HG02840 (cell line): ENCODE measurements at regions not wholly inside any gene's neighbourhood (a gene's known extent, or its start where the extent isn't known, plus 50 kb on each side); places are given as distances from the start of the nearest gene placed in this dataset.
"Not testable (repeated sequence)": the region's sequence is repeated elsewhere in the genome, so short reads cannot be mapped to it uniquely, and the experiment has no call there.

Experiments used
- ATAC-seq: cut with Tn5 transposase; IDR thresholded peaks from one replicate; pipeline ENCODE4 v1.9.1; 2021; ENCODE audit warnings: mild to moderate bottlenecking, moderate library complexity, moderate number of reproducible peaks; ENCODE audit not compliant: unreplicated experiment, low FRiP score

GRCh38 chr21:15634541-15634940 lies 95.2 kb upstream of the USP25 start:
- not testable (repeated sequence) for ATAC-seq

DNA sequence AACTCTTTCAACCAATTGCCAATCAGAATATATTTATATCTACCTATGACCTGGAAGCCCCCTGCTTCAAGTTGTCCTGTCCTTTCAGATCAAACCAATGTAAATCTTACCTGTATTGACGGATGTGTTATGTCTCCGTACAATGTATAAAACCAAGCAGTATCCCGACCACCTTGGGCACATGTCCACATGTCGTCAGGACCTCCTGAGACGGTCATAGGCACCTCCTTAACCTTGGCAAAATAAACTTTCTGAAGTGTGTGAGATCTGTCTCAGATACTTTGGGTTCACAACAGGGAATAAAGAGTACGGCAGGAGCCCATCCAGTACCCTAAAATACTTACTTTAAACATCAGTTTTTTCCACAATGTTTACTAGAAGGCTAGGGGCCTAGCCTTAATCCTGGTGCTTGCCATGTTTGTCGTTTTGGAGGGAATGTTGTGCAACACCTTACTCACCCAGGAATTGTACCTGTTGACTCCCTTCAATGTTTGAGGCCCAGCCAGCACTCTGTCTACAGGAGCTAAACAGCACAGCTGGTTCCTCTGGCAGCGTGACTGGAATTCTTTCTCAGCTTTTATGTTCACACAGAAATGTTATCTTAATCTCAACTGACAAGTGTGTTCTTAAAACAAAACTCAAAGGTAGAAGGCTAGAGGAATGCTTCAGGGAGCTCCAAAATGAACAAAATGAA lies 90.8 kb upstream of the USP25 start:
- no peak for ATAC-seq

- ATAC-seq, result not testable (repeated sequence)
Observed at GRCh38 chr21:15640113-15640512, 89.7 kb upstream of the USP25 start.

DNA sequence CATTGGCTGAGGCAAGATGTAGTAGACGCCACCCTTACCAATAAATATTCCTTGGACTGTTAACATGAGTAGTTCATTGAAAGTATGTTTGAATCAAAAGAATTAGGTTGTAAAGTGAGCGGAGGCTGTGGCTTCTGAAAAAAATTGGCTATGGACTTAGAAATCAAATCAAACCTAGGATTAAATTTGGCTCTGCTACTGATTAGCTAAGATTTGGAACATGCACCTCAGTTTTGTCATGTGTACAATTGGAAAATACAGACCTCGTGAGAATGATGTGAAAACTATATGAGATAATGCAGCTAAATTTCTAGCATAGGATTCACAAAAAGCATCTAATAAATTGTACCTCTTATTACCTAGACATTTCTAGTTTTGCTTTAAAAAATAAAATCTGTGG lies 85.3 kb upstream of the USP25 start:
- ATAC-seq, result no peak

- no peak for ATAC-seq
Observed at GRCh38 chr21:15645830-15646229, 84.0 kb upstream of the USP25 start.

DNA sequence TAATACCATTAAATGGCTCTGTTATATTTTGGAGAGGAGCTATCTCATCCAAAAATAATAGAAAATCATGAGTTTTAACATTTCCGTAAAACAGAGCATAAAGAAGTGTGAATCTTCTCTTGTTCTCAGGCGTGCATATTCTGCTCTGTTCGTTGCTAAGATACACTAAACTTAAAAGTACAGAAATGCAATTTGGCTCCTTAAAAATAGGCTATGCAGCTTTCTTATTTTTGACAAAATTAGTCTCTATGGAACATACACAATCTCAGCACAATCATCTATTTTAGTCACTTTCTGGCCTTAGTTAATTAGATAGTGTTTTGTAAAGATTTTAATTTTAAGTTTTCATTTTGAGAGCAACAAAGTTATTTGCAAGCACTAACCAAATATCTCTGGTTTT lies 79.0 kb upstream of the USP25 start:
- no peak for ATAC-seq

GRCh38 chr21:15651172-15651571 lies 78.6 kb upstream of the USP25 start:
- no peak for ATAC-seq

DNA sequence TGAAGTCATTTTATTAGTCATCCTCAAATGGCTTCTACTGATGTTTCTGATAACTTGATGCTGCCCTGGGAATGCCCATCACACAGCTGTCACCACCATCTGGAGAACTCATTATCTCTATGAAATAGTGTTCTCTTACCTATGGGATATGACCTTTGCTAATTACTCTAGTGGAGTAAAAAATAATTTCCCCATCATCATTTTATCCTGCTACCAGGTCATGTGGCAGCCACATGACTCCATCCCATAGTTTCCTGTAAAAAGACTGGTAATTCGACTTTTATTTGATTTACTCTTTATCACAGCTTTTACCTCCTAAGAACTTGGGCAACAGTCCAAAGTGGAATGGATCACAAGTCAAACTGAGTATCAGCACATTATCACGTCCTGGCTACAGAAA lies 76.1 kb upstream of the USP25 start:
- no peak for ATAC-seq

DNA sequence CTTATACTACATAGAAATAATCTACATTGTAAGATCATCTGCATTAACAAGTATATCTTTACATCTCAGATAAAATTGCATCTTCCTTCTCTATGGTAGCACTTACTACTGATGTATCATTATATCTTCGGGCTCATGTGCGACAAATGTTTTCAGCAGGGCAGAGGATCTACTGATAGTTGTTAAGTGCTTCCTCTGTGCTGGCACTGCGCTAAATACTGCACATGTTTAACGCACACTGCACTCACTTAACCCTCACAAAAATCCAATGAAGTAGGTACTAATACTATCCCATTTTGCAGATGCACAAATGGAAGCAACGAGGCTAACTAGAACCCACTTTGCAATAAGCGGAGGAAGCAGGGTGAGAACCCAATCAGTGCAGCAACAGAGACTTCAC lies 75.6 kb upstream of the USP25 start:
- no peak for ATAC-seq

- no peak for ATAC-seq
Observed at GRCh38 chr21:15659753-15660422, 69.9 kb upstream of the USP25 start.

- ATAC-seq, result no peak
Observed at GRCh38 chr21:15660423-15660804, 69.4 kb upstream of the USP25 start.

GRCh38 chr21:15667010-15667409 lies 62.8 kb upstream of the USP25 start:
- ATAC-seq, result no peak

DNA sequence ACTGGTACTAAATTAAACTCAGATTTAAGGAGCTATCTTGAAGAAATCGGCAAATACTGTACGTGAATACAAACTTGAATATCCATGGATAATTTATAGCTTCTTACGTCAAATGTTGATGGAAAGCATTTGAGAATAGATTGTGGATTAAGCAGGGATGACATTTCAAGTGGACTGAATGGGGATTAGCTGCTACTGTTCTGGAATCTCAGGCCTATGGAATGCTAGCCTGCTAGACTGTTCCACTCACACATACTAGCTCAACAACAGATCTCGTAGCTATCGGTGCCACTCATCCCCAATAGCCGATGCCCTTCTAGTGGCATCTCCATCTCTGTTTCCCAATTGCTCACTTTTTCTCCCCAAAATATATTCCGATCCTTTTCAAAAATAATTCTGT lies 62.0 kb upstream of the USP25 start:
- ATAC-seq, result no peak

DNA sequence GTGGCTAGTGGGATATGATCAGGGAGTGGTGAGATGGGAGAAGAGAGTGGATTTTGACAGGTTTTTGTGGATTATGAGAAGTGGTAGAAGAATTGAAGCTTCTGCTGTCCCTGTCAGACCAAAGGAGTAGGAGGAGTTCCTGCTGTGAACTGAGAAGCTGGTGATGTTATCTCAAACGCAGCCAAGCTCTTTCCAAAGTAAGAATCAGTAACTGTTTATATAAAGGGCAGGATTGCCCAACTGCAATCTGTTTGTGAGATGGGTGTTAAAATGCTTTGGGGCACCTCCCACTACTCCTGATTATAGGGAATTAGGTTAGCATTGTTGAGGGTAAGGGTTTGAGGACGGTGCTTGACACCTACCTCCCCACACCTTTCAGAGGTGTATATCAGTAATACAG lies 60.5 kb upstream of the USP25 start:
- ATAC-seq, result no peak

DNA sequence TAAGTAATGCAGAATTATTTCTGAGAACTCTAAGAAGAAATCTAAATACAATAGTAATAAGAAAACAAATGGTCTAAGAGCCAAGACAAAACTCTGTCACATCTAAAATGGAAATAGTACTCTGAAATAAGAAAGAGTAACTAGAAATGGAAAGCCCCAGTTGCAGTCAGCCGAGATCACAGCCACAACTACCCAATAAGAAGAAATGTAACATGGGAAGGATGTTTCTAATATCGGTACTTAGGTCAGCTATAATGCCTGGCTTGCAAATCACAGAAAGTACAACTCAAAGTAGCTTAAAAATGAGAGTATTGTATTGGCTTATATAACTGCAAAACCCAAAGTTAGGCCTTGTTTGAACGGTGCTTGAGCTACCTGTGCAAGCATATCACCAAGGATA lies 58.6 kb upstream of the USP25 start:
- ATAC-seq, result no peak

GRCh38 chr21:15672578-15672977 lies 57.2 kb upstream of the USP25 start:
- not testable (repeated sequence) for ATAC-seq

DNA sequence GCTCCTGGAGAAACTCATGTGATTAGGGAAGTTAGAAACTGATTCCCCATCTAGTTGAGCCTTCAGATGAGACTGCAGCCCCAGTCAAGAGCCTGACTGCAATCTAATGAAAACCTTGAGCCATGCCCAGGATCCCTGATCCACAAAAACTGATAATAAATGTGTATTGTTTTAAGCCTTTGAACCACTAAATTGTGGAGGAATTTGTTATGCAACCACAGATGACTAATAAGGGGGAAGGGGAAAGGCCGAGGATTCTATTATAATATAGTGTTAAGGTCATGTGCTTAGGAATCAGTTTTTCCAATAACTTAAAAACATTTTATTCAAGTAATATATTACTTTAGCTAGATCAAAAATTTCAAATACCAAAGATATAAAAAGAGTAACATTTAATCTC lies 52.8 kb upstream of the USP25 start:
- no peak for ATAC-seq

GRCh38 chr21:15679630-15680029 lies 50.2 kb upstream of the USP25 start:
- no peak for ATAC-seq
